NCI-H446 treated with DMSO at 0.1 percent for 48 hours (cell line): ENCODE measurements at regions not wholly inside any gene's neighbourhood (a gene's known extent, or its start where the extent isn't known, plus 50 kb on each side); places are given as distances from the start of the nearest gene placed in this dataset.
"Not testable (repeated sequence)": the region's sequence is repeated elsewhere in the genome, so short reads cannot be mapped to it uniquely, and the experiment has no call there.

Experiments used
- DNase-seq: peaks from one replicate; lab custom pipeline; 2025; lab: John Stamatoyannopoulos, UW

DNA sequence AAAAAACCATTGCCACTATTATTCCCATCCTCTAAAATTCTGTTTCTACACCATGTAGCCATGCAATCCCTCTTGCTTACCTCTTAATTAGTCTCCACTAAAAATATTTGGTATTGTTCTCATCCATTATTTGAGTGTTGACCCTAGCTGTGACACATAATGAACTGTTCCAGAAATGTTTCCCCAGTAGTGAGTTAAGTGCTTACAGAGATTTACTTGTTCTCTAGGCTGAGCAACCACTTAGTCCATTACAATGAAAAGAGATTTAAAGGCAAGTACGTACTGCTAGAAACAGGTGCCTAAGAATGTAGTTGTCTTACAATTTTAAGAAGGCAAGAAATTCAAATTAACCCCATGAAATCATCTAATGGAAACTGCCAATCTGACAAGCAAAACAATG lies 112.7 kb upstream of the PTPN13 start:
- no peak for DNase-seq

DNA sequence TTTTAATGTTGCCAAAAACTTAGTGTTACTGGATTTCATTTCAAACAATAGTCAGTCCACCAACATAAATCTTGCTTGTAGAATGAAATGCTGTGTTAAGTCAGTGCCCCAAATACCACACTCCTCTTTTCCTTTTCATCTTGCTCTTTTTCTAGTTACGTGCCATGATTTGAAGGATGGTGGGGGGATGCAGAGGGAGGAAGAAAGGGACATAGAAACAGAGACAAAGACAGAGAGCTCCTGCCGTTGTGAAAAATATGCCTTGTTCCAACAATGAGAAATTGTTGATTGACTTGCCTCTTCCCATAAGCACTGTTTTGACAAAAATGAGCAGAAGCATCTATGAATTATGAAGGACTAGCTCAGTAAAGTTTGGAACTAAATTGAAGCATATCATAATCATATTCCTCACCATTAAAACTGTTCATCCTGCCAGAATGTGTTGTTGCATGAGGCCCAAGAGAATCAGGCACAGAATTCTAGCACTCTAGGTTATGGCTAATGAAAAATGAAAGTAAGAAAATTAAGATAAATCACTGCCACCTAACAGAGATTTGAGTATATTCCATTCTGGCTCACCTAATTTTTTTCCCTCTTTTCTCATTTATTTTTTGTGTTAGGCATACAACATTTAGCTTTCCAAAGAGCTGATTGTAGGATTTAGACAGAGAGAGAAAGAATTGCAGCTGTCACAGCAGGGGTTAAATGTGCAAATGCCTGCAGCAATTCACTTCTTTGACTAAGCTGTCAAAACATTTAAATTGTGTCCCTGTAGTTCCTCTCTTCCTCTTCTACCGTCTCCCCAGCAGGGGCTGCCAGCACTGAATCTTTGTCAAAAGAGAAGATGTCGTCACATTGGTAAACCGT lies 111.6 kb upstream of the PTPN13 start:
- DNase-seq = no peak

DNA sequence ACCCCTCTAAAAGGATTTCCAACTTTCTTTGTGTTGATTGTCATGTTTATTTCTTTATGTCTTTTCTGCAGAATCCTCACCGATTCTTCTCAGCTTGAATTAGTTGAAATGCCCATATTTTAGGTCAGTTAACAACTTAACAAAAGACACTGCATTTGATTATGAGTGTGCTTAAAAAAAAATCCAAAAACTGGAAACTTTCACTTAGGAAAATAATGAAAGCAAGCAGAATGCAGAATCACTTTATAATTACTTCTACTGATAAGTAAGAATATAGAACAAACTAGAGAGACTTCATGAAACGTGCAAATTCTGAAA lies 111.0 kb upstream of the PTPN13 start:
- DNase-seq = no peak

DNA sequence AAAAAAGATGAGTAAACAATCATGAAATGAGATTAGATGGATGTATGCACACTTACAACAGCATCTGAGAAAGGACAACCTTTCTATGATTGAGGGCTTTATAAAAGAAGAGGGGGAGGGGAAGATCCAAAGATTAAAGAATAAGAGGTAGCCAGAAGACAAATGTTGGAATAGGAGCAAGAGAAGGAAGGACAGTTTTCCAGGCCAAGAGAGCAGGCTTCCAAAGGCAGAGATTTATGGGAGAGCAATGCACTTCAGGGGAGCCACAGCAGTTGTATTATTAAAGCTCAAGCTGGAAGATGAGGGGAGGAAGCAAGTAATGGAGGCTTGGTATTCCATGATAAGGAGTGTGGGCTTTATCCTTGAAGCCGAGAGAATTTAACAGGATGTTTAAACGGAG lies 110.3 kb upstream of the PTPN13 start:
- no peak for DNase-seq

DNA sequence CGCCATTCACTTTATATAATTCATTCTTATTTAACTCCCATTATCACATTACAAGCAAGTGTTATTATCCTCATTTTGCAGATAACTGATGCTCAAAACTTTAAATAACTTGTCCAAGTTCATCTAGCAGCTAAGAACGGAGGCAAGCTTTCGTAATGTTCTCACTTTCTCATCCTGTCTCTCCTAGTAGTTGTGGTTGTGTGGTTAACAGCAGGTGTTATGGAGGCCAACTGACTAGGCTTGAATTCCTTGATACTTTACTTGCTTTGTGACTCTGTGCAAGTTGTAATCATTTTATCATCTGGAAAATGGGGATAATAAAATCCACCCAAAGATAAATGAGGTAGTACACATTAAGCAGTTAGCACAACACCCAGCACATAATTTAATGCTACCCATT lies 109.9 kb upstream of the PTPN13 start:
- DNase-seq = no peak

DNA sequence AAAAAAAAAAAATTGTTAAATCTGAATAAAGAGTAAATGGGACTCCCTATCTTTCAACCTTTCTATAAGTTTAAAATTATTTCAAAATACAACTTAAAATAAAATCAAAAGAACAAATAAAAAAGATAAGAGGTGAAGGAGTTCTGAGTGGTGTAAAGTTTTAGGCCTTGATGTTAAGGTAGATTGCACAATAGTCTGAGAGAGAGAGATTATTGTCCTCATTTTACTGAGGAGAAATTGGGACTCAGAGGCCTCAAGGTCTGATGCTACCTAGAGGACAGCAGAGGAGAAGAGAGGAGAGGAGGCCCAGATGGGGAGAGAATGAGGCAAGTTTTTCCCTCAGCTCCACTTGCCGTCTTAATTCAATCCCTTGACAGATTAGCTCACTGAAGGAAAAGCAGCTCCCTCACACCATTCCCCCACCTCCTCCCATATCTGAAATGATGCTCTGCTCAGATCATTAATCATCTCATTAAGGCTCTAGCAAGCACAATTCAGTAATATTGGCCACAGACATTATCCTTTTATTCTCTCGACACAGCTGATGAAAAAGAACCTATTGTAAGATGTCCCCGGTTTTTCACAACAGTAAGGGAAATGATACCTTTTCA lies 106.3 kb upstream of the PTPN13 start:
- no peak for DNase-seq

DNA sequence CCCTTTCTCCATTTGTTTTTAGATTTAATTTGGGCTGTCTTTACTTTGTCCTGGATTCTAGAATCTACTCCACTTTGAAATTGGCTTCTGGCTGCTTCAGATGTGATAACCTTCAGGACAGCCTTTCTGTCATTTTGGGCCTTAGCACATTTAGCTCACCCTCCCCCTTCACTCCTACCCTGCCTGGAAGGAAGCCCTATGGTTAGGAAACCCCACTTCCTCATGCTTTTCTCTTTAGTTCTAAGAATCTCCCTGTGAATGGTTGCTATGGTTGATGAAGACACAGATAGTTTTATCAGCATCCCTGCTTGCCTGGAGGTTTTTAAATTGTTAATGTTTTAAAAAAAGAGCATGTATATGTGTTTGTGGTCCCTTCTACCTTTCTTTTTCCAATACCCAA lies 100.7 kb upstream of the PTPN13 start:
- no peak for DNase-seq

DNA sequence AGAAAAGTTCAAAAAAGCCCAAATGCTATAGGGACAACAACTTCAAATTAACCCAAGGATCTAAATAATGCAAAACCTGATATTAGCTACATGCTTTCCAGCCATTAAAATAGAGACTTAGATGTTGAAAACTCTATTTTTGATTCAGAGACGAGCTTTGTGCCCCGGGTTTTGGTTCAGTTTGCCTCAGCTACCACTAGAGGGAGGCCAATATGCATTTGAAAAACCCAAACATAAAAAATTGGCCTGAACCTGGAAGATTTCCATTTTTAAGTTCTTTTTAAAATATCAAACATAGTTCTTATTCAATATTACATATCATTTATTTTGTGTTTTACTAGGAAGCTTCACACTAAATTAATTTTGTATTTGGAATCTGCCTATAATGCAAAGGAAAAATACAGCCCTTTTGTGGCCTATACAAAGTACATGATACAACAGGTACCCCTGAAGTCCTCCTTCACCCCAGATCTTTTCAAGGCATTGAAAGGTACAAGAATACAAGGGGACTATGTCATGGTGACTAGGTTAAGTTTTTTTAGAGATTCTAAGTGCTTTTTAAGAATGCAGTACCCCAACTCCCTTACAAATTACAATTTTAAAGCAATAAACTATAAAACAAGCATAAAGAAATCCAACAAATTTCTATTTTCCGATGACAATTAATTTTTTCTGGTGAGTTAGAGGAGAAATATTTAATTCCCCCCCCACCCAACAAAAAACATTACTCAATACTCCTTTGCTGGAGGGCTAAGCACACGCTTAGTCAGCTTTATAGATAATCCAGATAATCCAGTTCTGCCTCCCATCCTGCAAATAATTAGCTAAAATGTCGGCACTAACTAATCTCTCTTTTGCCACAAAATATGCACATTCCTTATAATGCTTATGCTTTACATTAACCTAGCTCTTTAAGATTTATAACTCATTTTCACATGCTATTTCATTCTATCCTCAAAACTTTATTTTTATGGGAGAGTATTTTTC lies 97.7 kb upstream of the PTPN13 start:
- DNase-seq = peak; percentile 2

DNA sequence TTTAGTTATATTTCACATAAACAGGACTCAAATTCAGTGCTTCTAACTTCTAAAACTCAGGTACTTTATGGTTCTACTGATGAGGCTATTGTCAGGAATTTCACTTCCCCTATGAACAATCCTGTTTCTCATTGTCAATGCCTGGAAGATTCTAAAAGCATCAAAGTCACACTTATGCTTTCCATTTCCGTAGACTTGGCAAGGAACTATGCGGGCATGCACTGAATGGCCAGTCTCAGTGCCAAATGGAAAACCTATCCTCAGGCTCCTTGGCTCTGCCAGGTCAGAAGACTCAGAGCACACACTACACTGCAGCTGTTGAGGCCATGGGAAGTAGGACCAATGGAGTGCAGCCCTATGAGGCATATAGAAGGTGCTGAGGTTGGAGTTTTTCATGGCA lies 97.0 kb upstream of the PTPN13 start:
- no peak for DNase-seq

DNA sequence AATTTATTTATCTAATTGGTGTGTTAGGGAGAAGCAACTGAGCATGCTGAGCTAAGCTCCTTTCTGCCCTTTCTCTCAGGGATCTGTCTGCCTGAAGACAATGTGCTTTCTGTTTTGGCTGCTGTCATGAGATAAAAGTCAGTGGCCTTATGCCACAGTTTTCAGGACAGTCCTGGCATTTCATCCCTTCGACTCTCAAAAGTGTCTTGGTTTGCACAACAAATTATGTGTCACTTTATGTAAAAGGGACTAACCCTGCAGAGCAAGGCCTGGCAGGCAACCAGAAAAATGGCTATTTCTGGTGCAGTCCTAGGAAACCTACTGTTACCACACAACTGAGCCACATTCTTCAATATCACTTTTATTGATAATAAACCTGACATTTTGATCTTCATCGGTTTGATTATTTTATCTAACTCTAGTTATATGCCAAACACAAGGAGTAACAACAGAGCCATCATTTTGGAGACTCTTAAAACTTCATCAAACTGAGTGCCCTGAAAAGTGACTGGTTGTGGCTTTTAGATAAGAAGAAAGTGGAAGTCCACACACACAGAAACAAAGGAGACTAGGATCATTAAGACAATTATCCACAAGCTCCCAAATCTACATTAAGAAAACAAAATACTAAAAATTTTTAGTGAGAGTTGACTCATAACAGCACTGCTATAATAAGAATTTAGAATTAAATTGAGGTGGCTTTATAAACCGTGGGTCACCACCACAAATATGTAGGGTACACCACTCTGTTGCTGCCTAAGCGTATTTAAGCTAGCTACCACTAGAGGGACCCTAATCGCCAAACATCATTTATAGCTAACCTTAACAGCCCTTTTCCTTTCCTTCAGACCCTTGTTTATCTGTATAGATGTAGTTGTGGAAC lies 95.9 kb upstream of the PTPN13 start:
- DNase-seq = peak; percentile 4

DNA sequence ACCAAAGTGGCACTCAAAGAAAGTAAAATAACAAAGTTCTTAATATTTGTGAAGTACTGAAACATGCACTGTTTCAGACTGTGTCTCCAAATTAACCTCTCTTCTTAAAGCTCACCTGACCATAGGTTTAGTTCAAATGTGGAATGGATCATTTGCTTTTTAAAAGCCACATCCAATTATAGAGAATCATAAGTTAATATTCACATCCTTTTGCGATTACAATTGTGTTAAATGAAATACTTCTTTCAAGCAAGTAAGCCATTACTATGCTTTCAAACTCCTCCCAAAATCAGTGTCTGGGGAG lies 95.3 kb upstream of the PTPN13 start:
- no peak for DNase-seq

DNA sequence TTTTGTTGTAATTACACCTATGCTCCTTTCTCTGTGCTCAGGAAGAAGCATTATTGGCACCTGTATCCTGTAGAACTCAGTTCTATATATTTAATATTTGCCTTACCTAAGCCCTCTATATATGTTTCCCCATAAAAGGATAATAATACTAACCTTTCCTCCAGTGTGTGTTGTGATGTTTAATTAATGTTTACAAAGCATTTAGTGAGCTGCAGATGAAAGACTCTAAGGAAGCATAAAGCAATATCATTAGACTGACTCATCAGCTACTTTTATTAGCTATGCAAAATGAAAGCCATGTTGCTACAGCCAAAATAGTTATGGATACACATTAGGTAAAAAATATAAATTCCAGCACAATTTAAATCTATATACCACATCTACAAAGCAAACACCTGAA lies 93.6 kb upstream of the PTPN13 start:
- no peak for DNase-seq

DNA sequence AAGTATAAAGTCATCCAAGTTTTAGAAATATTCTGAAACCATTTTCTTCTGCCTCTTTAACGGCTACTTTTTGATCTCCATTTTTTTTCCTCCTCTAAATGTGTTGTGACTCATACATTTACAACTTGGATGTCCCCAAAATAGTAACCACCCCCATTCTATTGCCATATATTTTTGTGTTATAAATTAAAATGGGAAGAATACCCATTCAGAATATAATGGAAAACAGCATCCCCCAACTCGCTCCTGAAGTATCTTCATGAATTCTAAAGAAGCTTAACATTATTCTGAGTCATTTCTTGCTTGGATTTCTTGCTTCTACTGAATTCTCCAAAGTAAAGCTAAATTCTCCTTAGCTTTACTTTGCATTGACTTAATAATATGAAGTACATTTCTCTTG lies 92.0 kb upstream of the PTPN13 start:
- DNase-seq = no peak

DNA sequence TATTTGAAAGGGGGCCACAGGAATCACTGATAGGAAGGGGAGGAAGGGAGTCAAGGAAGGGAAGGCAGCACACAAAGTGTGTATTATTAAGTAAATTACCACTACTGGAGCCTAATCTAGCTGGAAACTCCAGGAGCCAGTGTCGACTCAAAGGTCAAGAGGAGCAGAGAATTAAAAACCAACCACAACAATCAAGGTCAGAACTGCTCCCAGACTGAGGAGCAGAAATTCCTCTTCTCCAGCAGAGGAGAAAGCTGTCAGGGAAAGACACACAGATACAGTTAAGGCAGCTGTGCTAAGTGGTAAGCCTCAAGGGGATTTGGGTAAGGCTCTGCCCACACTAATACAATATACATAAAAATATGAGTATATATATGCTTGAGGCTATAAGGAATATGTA lies 87.5 kb upstream of the PTPN13 start:
- no peak for DNase-seq

DNA sequence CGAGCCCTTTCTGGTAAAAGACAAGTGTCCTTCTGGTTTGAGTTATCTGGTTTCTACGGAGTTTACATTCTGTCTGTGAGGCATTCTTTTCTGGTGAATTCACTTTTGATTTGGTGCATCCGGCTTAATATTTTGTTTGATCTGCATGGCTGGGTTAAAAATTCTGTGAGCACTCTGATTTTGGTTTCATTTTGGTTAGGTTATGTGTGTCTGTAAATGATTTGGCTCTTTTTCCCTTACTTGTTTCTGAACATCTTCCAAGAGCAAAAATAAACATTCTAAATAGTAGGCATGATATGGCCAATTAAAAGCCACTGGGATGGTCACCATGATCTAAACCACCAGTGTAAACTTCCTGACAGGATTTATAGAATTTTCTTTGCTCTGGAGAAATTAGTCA lies 85.7 kb upstream of the PTPN13 start:
- DNase-seq = no peak

DNA sequence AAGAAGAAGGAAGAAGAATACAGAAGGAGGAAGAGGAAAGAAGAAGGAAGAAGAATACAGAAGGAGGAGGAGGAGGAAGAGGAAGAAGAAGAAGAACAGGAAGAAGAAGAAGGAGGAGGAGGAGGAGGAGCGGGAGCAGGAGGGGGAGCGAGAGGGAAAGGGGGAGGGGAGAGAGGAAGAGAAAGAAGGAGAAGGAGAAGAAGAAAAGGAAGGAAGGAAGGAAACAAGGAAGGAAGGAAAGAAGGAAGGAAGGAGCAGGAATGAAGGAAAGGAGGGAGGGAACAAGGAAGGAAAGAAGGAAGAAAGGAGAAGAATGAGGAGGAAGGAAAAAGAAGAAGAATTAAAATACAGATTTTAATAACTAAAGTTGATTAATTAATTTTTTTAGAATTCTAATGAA lies 82.5 kb upstream of the PTPN13 start:
- no peak for DNase-seq

DNA sequence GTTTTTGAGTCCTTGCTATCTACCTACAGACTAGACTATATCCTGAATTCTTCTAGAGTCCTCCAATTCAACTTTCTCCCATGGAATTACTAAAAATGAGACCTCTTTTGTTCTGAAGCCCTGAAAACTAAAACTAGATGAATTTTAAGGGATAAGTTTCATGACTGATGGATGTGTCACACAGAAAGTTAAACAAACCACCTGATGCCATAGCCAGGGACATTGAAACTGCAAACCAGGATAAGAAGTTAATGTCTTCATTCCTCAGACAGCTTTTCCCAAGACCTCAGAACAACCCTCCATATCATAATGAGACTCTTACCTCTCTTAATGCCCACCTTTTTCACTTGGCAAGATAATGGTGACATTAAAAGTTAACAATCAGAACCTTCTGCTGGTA lies 81.5 kb upstream of the PTPN13 start:
- no peak for DNase-seq

DNA sequence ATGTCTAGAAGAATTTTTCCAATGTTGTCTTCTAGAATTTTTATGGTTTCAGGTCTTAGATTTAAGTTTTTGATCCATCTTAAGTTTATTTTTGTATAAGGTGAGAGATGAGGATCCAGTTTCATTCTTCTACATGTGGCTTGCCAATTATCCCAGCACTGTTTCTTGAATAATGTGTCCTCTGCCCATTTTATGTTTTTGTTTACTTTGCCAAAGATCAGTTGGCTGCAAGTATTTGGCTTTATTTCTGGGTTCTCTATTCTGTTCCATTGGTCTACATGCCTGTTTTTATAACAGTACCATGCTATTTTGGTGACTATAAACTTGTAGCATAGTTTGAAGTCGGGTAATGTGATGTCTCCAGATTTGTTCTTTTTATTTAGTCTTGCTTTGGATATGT lies 78.2 kb upstream of the PTPN13 start:
- DNase-seq = not testable (repeated sequence)

DNA sequence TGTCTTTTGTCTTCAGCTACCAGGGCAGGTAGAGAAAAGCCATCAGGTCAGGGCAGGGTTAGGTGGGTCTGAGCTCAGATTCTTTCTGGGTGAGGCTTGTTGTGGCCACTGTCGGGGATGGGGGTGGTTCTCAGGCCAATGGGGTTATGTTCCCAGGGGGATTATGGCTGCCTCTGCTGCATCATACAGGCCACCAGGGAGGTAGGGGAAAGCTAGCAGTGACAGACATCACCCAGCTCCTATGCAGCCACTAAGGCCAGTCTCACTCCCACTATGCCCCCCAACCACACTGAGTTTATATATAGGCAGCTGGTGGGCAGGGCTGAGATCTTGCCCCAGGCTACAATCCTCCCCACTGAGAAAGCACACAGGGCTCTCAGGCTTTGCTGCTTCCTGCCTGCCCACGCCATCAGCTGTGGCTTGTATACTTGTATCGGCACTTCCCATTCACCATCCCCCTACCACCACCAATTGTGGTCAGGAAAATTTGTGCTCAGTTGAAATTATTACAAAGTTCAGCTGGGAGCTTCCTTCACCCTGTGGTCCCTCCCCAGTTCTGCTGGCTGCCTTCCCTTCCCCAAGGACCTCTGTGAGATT lies 72.6 kb upstream of the PTPN13 start:
- DNase-seq = no peak

DNA sequence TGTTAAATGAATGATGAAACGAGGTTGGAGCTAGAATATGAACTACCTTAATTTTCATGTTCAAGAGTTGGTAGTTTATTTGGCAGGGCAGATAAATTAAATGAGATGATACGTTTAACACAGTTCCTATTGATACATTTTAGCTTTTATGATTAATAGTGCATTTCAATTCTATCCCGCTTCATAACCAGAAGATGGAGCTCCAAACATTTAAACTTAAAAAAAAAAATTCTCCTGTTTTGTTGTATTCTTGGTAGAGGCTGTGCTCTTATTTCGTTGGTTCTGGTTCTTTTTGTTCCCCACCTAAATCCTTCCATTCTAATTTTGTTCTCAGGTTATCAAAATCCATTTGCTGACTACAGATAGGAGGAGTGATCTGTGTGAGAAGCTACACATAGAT lies 71.8 kb upstream of the PTPN13 start:
- no peak for DNase-seq

DNA sequence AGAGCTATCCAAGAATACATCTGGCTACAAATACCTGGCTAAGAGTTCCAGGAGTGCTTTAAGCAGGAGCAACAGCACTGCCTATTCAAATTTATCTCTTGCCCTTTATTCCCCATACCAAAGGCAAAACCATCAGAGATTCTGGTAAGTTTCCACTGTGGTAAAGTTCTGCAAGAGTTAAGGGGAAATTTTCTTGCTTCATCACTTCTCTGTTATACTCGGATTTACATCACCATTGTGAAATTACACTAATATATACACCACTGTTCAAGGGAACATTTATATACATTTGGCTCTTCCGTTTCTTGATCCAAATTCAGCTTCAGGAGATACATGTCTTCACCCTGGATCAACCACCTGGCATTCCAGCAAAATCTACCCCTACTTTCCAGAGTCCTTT lies 70.8 kb upstream of the PTPN13 start:
- DNase-seq = no peak

DNA sequence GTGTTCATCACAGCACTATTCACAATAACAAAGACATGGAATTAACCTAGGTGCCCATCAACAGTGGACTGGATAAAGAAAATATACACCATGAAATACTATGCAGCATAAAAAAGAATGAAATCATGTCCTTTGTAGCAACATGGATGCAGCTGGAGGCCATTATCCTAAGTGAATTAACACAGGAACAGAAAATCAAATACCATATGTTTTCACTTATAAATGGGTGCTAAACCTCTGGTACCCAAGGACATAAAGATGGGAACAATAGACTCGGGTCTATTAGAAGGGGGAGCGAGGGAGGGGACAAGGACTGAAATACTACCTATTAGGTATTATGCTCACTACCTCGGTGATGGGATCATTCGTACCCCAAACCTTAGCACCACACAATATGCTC lies 66.4 kb upstream of the PTPN13 start:
- DNase-seq = not testable (repeated sequence)
